ENCODE measurements at regions not wholly inside any gene's neighbourhood (a gene's known extent, or its start where the extent isn't known, plus 50 kb on each side); places are given as distances from the start of the nearest gene placed in this dataset.

GRCh38 chr12:60704171-60704914 lies 1108.5 kb downstream of the SLC16A7 start:
- DNase-seq (ENCODE audit: low read depth) = no peak
- no peaks in the 10 kb centered on the region for H3K27me3 ChIP-seq (ENCODE audit: control insufficient read depth, insufficient read depth, low read length)
- TF ChIP-seq CTCF (IDR thresholded peaks at IDR 0.05; ENCODE audit: insufficient read depth, low read length, poor library complexity, severe bottlenecking) = no peak
- no peak overlapping the region for H3K4me3 ChIP-seq (ENCODE audit: low read depth, low read length)
- H3K36me3 ChIP-seq (ENCODE audit: control insufficient read depth, insufficient read depth, low read length) = no peaks in the 10 kb centered on the region

GRCh38 chr12:60710246-60710645 lies 1114.4 kb downstream of the SLC16A7 start:
- H3K36me3 ChIP-seq (ENCODE audit: control insufficient read depth, insufficient read depth, low read length) = no peaks in the 10 kb centered on the region
- no peaks in the 10 kb centered on the region for H3K27me3 ChIP-seq (ENCODE audit: control insufficient read depth, insufficient read depth, low read length)
- TF ChIP-seq CTCF (IDR thresholded peaks at IDR 0.05; ENCODE audit: insufficient read depth, low read length, poor library complexity, severe bottlenecking) = no peak
- no peak overlapping the region for H3K4me3 ChIP-seq (ENCODE audit: low read depth, low read length)
- DNase-seq (ENCODE audit: low read depth) = no peak

- Histone ChIP-seq H3K27me3 (ENCODE audit: control insufficient read depth, insufficient read depth, low read length) (no peaks in the 10 kb centered on the region), H3K36me3 (ENCODE audit: control insufficient read depth, insufficient read depth, low read length) (no peaks in the 10 kb centered on the region), H3K4me3 (ENCODE audit: low read depth, low read length) (no peak overlapping the region)
- DNase-seq (ENCODE audit: low read depth) = no peak
- TF ChIP-seq CTCF (IDR thresholded peaks at IDR 0.05; ENCODE audit: insufficient read depth, low read length, poor library complexity, severe bottlenecking) = no peak
These were observed 1118.5 kb downstream of the SLC16A7 start for GRCh38 chr12:60714141-60714900.

- Histone ChIP-seq H3K36me3 (ENCODE audit: control insufficient read depth, insufficient read depth, low read length) (no peaks in the 10 kb centered on the region), H3K27me3 (ENCODE audit: control insufficient read depth, insufficient read depth, low read length) (no peaks in the 10 kb centered on the region), H3K4me3 (ENCODE audit: low read depth, low read length) (no peak overlapping the region)
- TF ChIP-seq CTCF (IDR thresholded peaks at IDR 0.05; ENCODE audit: insufficient read depth, low read length, poor library complexity, severe bottlenecking) = no peak
- no peak for DNase-seq (ENCODE audit: low read depth)
These were observed 1128.6 kb downstream of the SLC16A7 start for GRCh38 chr12:60724475-60724874.

GRCh38 chr12:60724984-60725383 lies 1129.2 kb downstream of the SLC16A7 start:
- no peak for TF ChIP-seq CTCF (IDR thresholded peaks at IDR 0.05; ENCODE audit: insufficient read depth, low read length, poor library complexity, severe bottlenecking)
- H3K4me3 ChIP-seq (ENCODE audit: low read depth, low read length) = no peak overlapping the region
- H3K27me3 ChIP-seq (ENCODE audit: control insufficient read depth, insufficient read depth, low read length) = no peaks in the 10 kb centered on the region
- no peaks in the 10 kb centered on the region for H3K36me3 ChIP-seq (ENCODE audit: control insufficient read depth, insufficient read depth, low read length)
- DNase-seq (ENCODE audit: low read depth) = no peak

All from kidney epithelial cell (primary cell).